ENCODE measurements at regions not wholly inside any gene's neighbourhood (a gene's known extent, or its start where the extent isn't known, plus 50 kb on each side); places are given as distances from the start of the nearest gene placed in this dataset.
A peak's percentile ranks its signal among the peaks of the same experiment; 100 is the strongest.

- no peaks in the 10 kb centered on the region for H3K9me3 ChIP-seq
- no peaks in the 10 kb centered on the region for H3K36me3 ChIP-seq
- no peak overlapping the region for H3K4me3 ChIP-seq
- TF ChIP-seq CTCF (IDR thresholded peaks at IDR 0.05), result no peak
- H3K27ac ChIP-seq, result no peak overlapping the region
- DNase-seq (no peak), ATAC-seq (no peak)
- no peaks in the 10 kb centered on the region for H3K4me1 ChIP-seq
- peaks cover 0 to 70% of the 10 kb centered on the region in 2 donors for H3K27me3 ChIP-seq
- intact Hi-C loops (cut with DNase I), result no loop called here
These were observed 87.9 kb downstream of the HMX1 start for GRCh38 chr4:8783736-8784135.

- ATAC-seq (no peak), DNase-seq (peak in 1 of 4 donors; percentile 73)
- Histone ChIP-seq H3K36me3 (no peaks in the 10 kb centered on the region), H3K4me1 (no peaks in the 10 kb centered on the region), H3K27me3 (peaks cover 0 to 74% of the 10 kb centered on the region in 2 donors), H3K9me3 (no peaks in the 10 kb centered on the region), H3K27ac (no peak overlapping the region), H3K4me3 (no peak overlapping the region)
- no peak for TF ChIP-seq CTCF (IDR thresholded peaks at IDR 0.05)
- intact Hi-C loops (cut with DNase I), result no loop called here
These were observed 89.5 kb downstream of the HMX1 start for GRCh38 chr4:8782135-8782534.

- no peaks in the 10 kb centered on the region for H3K36me3 ChIP-seq
- intact Hi-C loops (cut with DNase I), result no loop called here
These were observed 90.0 kb downstream of the HMX1 start for GRCh38 chr4:8781641-8782040.

GRCh38 chr4:8780596-8781368 is 90.9 kb downstream of the HMX1 start:
- DNase-seq (peak in 1 of 4 donors; percentile 67), ATAC-seq (no peak)
- Histone ChIP-seq H3K36me3 (no peaks in the 10 kb centered on the region), H3K4me1 (no peaks in the 10 kb centered on the region), H3K9me3 (no peaks in the 10 kb centered on the region), H3K27me3 (peaks cover 0 to 69% of the 10 kb centered on the region in 2 donors), H3K27ac (no peak overlapping the region), H3K4me3 (no peak overlapping the region)
- intact Hi-C loops (cut with DNase I), result no loop called here
- no peak for TF ChIP-seq CTCF (IDR thresholded peaks at IDR 0.05)

More at GRCh38 chr4:8781641-8782040, 90.0 kb downstream of the HMX1 start:
- TF ChIP-seq CTCF (IDR thresholded peaks at IDR 0.05), result no peak
- H3K9me3 ChIP-seq, result no peaks in the 10 kb centered on the region
- DNase-seq (peak in 1 of 4 donors; percentile 58), ATAC-seq (no peak)
- H3K4me3 ChIP-seq, result no peak overlapping the region
- H3K27ac ChIP-seq, result no peak overlapping the region
- peaks cover 0 to 73% of the 10 kb centered on the region in 2 donors for H3K27me3 ChIP-seq
- H3K4me1 ChIP-seq, result no peaks in the 10 kb centered on the region

GRCh38 chr4:8780086-8780485 is 91.6 kb downstream of the HMX1 start:
- H3K27ac ChIP-seq, result no peak overlapping the region
- intact Hi-C loops (cut with DNase I), result no loop called here
- H3K4me1 ChIP-seq, result no peaks in the 10 kb centered on the region
- ATAC-seq (no peak), DNase-seq (peak in 1 of 4 donors; percentile 44)
- peaks cover 0 to 64% of the 10 kb centered on the region in 2 donors for H3K27me3 ChIP-seq
- H3K9me3 ChIP-seq, result no peaks in the 10 kb centered on the region
- H3K36me3 ChIP-seq, result no peaks in the 10 kb centered on the region
- TF ChIP-seq CTCF (IDR thresholded peaks at IDR 0.05), result no peak
- H3K4me3 ChIP-seq, result no peak overlapping the region

Measured in left lung (tissue), 4 donors.